CD4-positive, alpha-beta T cell (primary cell): ENCODE measurements at regions not wholly inside any gene's neighbourhood (a gene's known extent, or its start where the extent isn't known, plus 50 kb on each side); places are given as distances from the start of the nearest gene placed in this dataset.

Experiments
- ATAC-seq: fragments of 200-7000 bp; cut with Tn5 transposase; one replicate; pipeline ENCODE4 v1.10.0; 2022; ENCODE audit warnings: mild to moderate bottlenecking; ENCODE audit not compliant: poor library complexity
- CTCF ChIA-PET: fragments of 350-600 bp; sonication (Branson Sonifier 250); formaldehyde crosslinking; loops from one replicate; lab custom pipeline; 2021; ENCODE audit warnings: antibody characterized with exemption, inconsistent platforms; lab: Charles Lee
- POLR2A ChIA-PET: fragments of 350-600 bp; sonication (Branson Sonifier 250); formaldehyde crosslinking; loops from one replicate; lab custom pipeline; 2021; ENCODE audit warnings: antibody characterized with exemption, inconsistent platforms; lab: Charles Lee
- DNase-seq, 14 experiments: peaks; one replicate each; pipeline ENCODE4 v3.0.0-alpha.2; 2013 to 2020; ENCODE audit warnings: mixed read lengths in 2 of 14
- H3K27ac ChIP-seq, 2 donors: one replicate each; pipeline versions ENCODE4 v1.5.1 to v1.7.0; 2013; ENCODE audit warnings: low read length in 2 of 2, low read depth in 1 of 2, mild to moderate bottlenecking in 1 of 2
- H3K27me3 ChIP-seq, 2 experiments: 1 replicate in 1 of 2; 2 replicates in 1 of 2; pipeline versions ENCODE4 v1.6.1 to v1.7.0; 2013; ENCODE audit warnings: low read length in 2 of 2, control low read depth in 1 of 2, mild to moderate bottlenecking in 1 of 2, moderate library complexity in 1 of 2; ENCODE audit not compliant: insufficient read depth in 2 of 2, control insufficient read depth in 1 of 2
- H3K36me3 ChIP-seq: one replicate; pipeline ENCODE4 v1.6.1; 2013; ENCODE audit warnings: low read length, control low read depth; ENCODE audit not compliant: insufficient read depth
- H3K4me1 ChIP-seq: one replicate; pipeline ENCODE4 v1.6.1; 2013; ENCODE audit warnings: low read length, control low read depth; ENCODE audit not compliant: insufficient read depth
- H3K4me3 ChIP-seq: one replicate; pipeline ENCODE4 v1.5.1; 2013; ENCODE audit warnings: mild to moderate bottlenecking, low read length, moderate library complexity
- H3K9me3 ChIP-seq, 2 experiments: 1 replicate in 1 of 2; 2 replicates in 1 of 2; pipeline versions ENCODE4 v1.6.1 to v1.7.0; 2013; ENCODE audit warnings: low read length in 2 of 2, mild to moderate bottlenecking in 2 of 2, control low read depth in 1 of 2, moderate library complexity in 1 of 2; ENCODE audit not compliant: control insufficient read depth in 1 of 2, insufficient read depth in 1 of 2
- H3K27ac Mint-ChIP-seq: one replicate; pipeline ENCODE4 v1.8.0; 2020; ENCODE audit warnings: mixed read lengths
- H3K27me3 Mint-ChIP-seq: one replicate; pipeline ENCODE4 v1.8.0; 2021; ENCODE audit warnings: mixed read lengths
- H3K36me3 Mint-ChIP-seq: one replicate; pipeline ENCODE4 v1.8.0; 2021; ENCODE audit warnings: low read depth, mixed read lengths
- H3K4me1 Mint-ChIP-seq: one replicate; pipeline ENCODE4 v1.8.0; 2021; ENCODE audit warnings: low read depth, mixed read lengths
- H3K4me3 Mint-ChIP-seq: one replicate; pipeline ENCODE4 v1.8.0; 2020; ENCODE audit warnings: mild to moderate bottlenecking, mixed read lengths
- H3K9me3 Mint-ChIP-seq: one replicate; pipeline ENCODE4 v1.8.0; 2020; ENCODE audit warnings: mixed read lengths
- CTCF ChIP-seq: fragments of 200-600 bp; IDR thresholded peaks from one replicate; pipeline ENCODE4 v1.8.0; 2022; ENCODE audit warnings: antibody characterized with exemption, mild to moderate bottlenecking
- intact Hi-C, 2 experiments: fragments of 100-400 bp; cut with DNase I in 1 of 2; cut with micrococcal nuclease in 1 of 2; formaldehyde crosslinking; loops; one replicate each; pipeline versions ENCODE4 v1.15.1 to v1.9.0; 2023 to 2025; cut with DNase I, micrococcal nuclease

GRCh38 chr11:134711588-134711987 is 299.5 kb upstream of the B3GAT1 start:
- H3K4me1 ChIP-seq, result no peaks in the 10 kb centered on the region
- H3K36me3 ChIP-seq, result no peaks in the 10 kb centered on the region
- Mint-ChIP-seq H3K4me1 (no peaks in the 10 kb centered on the region), H3K4me3 (no peak overlapping the region), H3K27me3 (peaks cover 21% of the 10 kb centered on the region), H3K27ac (no peak overlapping the region), H3K9me3 (no peaks in the 10 kb centered on the region), H3K36me3 (no peaks in the 10 kb centered on the region)
- H3K4me3 ChIP-seq, result no peak overlapping the region
- DNase-seq (no peak), ATAC-seq (no peak)
- H3K27me3 ChIP-seq, result peaks cover 0 to 2% of the 10 kb centered on the region in 2 experiments
- TF ChIP-seq CTCF, result no peak
- CTCF ChIA-PET, result no interaction called here
- POLR2A ChIA-PET, result no interaction called here
- H3K27ac ChIP-seq, result no peak overlapping the region
- H3K9me3 ChIP-seq, result no peaks in the 10 kb centered on the region
- intact Hi-C loops, result no loop called here

DNA sequence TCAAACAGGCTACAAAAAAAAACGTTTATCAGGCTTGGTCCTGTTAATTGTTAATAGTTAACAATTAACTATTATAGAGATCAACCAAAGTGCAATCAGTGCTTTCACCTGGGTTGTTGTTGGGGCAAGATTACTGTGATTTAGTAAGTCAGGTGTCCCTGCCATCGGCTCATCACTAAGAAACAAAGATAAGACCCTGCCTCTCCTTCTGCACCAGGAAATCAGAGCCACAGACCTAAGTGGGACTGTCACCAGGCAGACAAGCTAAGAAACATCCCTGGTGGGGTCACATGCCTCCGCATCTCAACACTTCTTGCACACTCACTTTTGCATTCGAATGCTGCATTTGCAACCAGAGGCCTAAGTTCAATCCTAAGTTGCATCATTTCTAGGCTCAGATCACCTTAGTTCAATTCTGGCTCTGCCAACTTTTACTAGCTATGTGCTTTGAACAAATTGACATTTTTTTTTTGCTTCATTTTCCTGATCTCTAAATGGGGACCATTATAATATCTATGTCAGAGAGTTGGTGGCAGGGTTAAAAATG is 298.9 kb upstream of the B3GAT1 start:
- Histone ChIP-seq H3K27ac (no peak overlapping the region), H3K4me3 (no peak overlapping the region), H3K4me1 (no peaks in the 10 kb centered on the region), H3K27me3 (no peaks in the 10 kb centered on the region), H3K36me3 (no peaks in the 10 kb centered on the region), H3K9me3 (no peaks in the 10 kb centered on the region)
- no peaks in the 10 kb centered on the region for H3K9me3 Mint-ChIP-seq
- no peaks in the 10 kb centered on the region for H3K4me1 Mint-ChIP-seq
- POLR2A ChIA-PET, result no interaction called here
- DNase-seq (no peak), ATAC-seq (no peak)
- no peak overlapping the region for H3K27ac Mint-ChIP-seq
- CTCF ChIA-PET, result no interaction called here
- intact Hi-C loops, result no loop called here
- no peaks in the 10 kb centered on the region for H3K36me3 Mint-ChIP-seq
- no peak for TF ChIP-seq CTCF
- peaks cover 19% of the 10 kb centered on the region for H3K27me3 Mint-ChIP-seq
- H3K4me3 Mint-ChIP-seq, result no peak overlapping the region

DNA sequence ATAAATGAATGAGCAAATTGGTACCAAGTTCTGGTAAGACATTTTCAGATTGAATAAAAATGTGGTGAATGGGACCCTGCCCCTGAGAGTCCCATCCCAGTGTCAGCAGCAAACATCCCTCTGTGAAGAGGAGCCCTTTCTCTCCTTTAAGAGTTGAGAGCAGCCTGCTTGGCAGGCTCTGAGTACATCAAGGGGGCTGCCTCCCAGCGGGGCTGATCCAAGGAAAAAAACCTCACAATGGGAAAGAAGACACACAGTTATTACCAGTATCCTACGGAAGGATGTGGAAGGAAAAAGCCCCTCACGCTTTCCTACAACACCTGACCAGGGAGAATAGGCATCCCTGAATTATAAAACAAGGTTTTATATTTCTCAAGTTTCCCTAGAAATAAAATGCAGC is 293.8 kb upstream of the B3GAT1 start:
- H3K4me1 Mint-ChIP-seq, result no peaks in the 10 kb centered on the region
- POLR2A ChIA-PET, result no interaction called here
- intact Hi-C loops, result no loop called here

More for the DNA sequence above, 293.8 kb upstream of the B3GAT1 start:
- ATAC-seq (no peak), DNase-seq (no peak)
- Mint-ChIP-seq H3K27me3 (peaks cover 33% of the 10 kb centered on the region), H3K36me3 (no peaks in the 10 kb centered on the region), H3K9me3 (no peaks in the 10 kb centered on the region), H3K27ac (no peak overlapping the region), H3K4me3 (no peak overlapping the region)
- Histone ChIP-seq H3K27me3 (peaks cover 0 to under 1% of the 10 kb centered on the region in 2 experiments), H3K27ac (no peak overlapping the region), H3K4me3 (no peak overlapping the region), H3K36me3 (no peaks in the 10 kb centered on the region), H3K4me1 (no peaks in the 10 kb centered on the region), H3K9me3 (peaks cover 0 to 1% of the 10 kb centered on the region in 2 experiments)
- CTCF ChIA-PET, result no interaction called here
- TF ChIP-seq CTCF, result no peak
